SK-N-SH treated with all-trans-retinoic acid at 6 μM for 48 hours (cell line): ENCODE measurements at regions not wholly inside any gene's neighbourhood (a gene's known extent, or its start where the extent isn't known, plus 50 kb on each side); places are given as distances from the start of the nearest gene placed in this dataset.

ENCODE experiments used
- ATAC-seq: fragments of 200-7000 bp; cut with Tn5 transposase; 3 replicates; pipeline ENCODE4 v1.9.1; 2020; ENCODE audit warnings: mild to moderate bottlenecking, moderate library complexity
- BACH2 ChIP-seq: fragments of 250-450 bp; sonication (Bioruptor Pico); IDR thresholded peaks from 2 replicates; pipeline ENCODE4 v1.9.0; 2021; ENCODE audit warnings: mild to moderate bottlenecking, borderline replicate concordance
- CREB5 ChIP-seq: fragments of 250-450 bp; sonication (Bioruptor Pico); IDR thresholded peaks from 2 replicates; pipeline ENCODE4 v1.5.1; 2020; ENCODE audit warnings: low read depth, mild to moderate bottlenecking, moderate library complexity
- CSRNP3 ChIP-seq: fragments of 250-450 bp; sonication (Bioruptor Pico); IDR thresholded peaks from 2 replicates; pipeline ENCODE4 v1.5.1; 2021; ENCODE audit warnings: mild to moderate bottlenecking, moderate library complexity
- ESRRG ChIP-seq: fragments of 250-450 bp; sonication (Bioruptor Pico); IDR thresholded peaks from 2 replicates; pipeline ENCODE4 v1.6.1; 2021; ENCODE audit warnings: mild to moderate bottlenecking
- GLIS3 ChIP-seq: fragments of 250-450 bp; sonication (Bioruptor Pico); IDR thresholded peaks from 2 replicates; pipeline ENCODE4 v1.5.0; 2020; ENCODE audit warnings: mild to moderate bottlenecking, moderate library complexity
- ISL1 ChIP-seq: fragments of 250-450 bp; sonication (Bioruptor Pico); IDR thresholded peaks from 2 replicates; pipeline ENCODE4 v2.1.2; 2022; ENCODE audit warnings: mild to moderate bottlenecking, moderate library complexity
- OSR1 ChIP-seq: fragments of 250-450 bp; sonication (Bioruptor Pico); IDR thresholded peaks from 2 replicates; pipeline ENCODE4 v1.8.0; 2022; ENCODE audit warnings: moderate library complexity, mild to moderate bottlenecking, inconsistent platforms
- RARB ChIP-seq: fragments of 250-450 bp; sonication (Bioruptor Pico); IDR thresholded peaks from 2 replicates; pipeline ENCODE4 v1.8.0; 2021; ENCODE audit warnings: mild to moderate bottlenecking, moderate library complexity
- SNAI2 ChIP-seq: fragments of 250-450 bp; sonication (Bioruptor Pico); IDR thresholded peaks from 2 replicates; pipeline ENCODE4 v1.5.0; 2020; ENCODE audit warnings: mild to moderate bottlenecking, moderate library complexity
- TCF4 ChIP-seq: fragments of 250-450 bp; sonication (Bioruptor Pico); IDR thresholded peaks from 2 replicates; pipeline ENCODE4 v1.8.0; 2021; ENCODE audit warnings: mild to moderate bottlenecking, moderate library complexity, borderline replicate concordance
- TOX ChIP-seq: fragments of 250-450 bp; sonication (Bioruptor Pico); IDR thresholded peaks from 2 replicates; pipeline ENCODE4 v1.8.0; 2021; ENCODE audit warnings: mild to moderate bottlenecking, moderate library complexity, borderline replicate concordance
- ZC3H10 ChIP-seq: fragments of 250-450 bp; sonication (Bioruptor Pico); IDR thresholded peaks from 2 replicates; pipeline ENCODE4 v1.5.1; 2021; ENCODE audit warnings: mild to moderate bottlenecking, moderate library complexity
- ZFP3 ChIP-seq: fragments of 250-450 bp; sonication (Bioruptor Pico); IDR thresholded peaks from 2 replicates; pipeline ENCODE4 v1.5.0; 2020; ENCODE audit warnings: mild to moderate bottlenecking, moderate library complexity
- ZFP30 ChIP-seq: fragments of 450-650 bp; formaldehyde crosslinking; IDR thresholded peaks from 2 replicates; pipeline ENCODE4 v1.5.0; 2022; ENCODE audit warnings: mild to moderate bottlenecking, moderate library complexity
- ZNF565 ChIP-seq: fragments of 450-650 bp; formaldehyde crosslinking; conservative IDR thresholded peaks from 2 replicates; pipeline ENCODE4 v1.5.0; 2020; ENCODE audit warnings: low read depth, mild to moderate bottlenecking, moderate library complexity
- ZNF70 ChIP-seq: fragments of 450-650 bp; formaldehyde crosslinking; IDR thresholded peaks from 2 replicates; pipeline ENCODE4 v1.5.0; 2020; ENCODE audit warnings: mild to moderate bottlenecking, moderate library complexity
- ZNF8 ChIP-seq: fragments of 450-650 bp; formaldehyde crosslinking; IDR thresholded peaks from 2 replicates; pipeline ENCODE4 v1.5.0; 2020; ENCODE audit warnings: mild to moderate bottlenecking, moderate library complexity
- TF ChIP-seq, protein P1 (sequence below): fragments of 250-450 bp; sonication (Bioruptor Pico); IDR thresholded peaks from 2 replicates; pipeline ENCODE4 v1.5.0; 2020; ENCODE audit warnings: mild to moderate bottlenecking, moderate library complexity
- TF ChIP-seq, protein P2 (sequence below): fragments of 250-450 bp; sonication (Bioruptor Pico); IDR thresholded peaks from 2 replicates; pipeline ENCODE4 v1.8.0; 2021; ENCODE audit warnings: low read depth, mild to moderate bottlenecking, moderate library complexity, borderline replicate concordance
- TF ChIP-seq, protein P3 (sequence below): fragments of 250-450 bp; sonication (Bioruptor Pico); IDR thresholded peaks from 2 replicates; pipeline ENCODE4 v1.8.0; 2020; ENCODE audit warnings: mild to moderate bottlenecking, moderate library complexity, borderline replicate concordance

GRCh38 chr6:115873901-115874300 is 186.8 kb downstream of the FRK start:
- TF ChIP-seq ISL1 (CRISPR knock-in tag): no peak

GRCh38 chr6:115870464-115870863 is 190.2 kb downstream of the FRK start:
- TF ChIP-seq TOX (no peak), ZFP3 (CRISPR knock-in tag) (no peak), RARB (CRISPR knock-in tag) (no peak), CSRNP3 (CRISPR knock-in tag) (no peak), ESRRG (no peak), CREB5 (CRISPR knock-in tag) (no peak), GLIS3 (CRISPR knock-in tag) (no peak), BACH2 (CRISPR knock-in tag) (no peak), ZNF565 (CRISPR knock-in tag) (no peak), ZC3H10 (no peak)
- TF ChIP-seq, protein P1, sequence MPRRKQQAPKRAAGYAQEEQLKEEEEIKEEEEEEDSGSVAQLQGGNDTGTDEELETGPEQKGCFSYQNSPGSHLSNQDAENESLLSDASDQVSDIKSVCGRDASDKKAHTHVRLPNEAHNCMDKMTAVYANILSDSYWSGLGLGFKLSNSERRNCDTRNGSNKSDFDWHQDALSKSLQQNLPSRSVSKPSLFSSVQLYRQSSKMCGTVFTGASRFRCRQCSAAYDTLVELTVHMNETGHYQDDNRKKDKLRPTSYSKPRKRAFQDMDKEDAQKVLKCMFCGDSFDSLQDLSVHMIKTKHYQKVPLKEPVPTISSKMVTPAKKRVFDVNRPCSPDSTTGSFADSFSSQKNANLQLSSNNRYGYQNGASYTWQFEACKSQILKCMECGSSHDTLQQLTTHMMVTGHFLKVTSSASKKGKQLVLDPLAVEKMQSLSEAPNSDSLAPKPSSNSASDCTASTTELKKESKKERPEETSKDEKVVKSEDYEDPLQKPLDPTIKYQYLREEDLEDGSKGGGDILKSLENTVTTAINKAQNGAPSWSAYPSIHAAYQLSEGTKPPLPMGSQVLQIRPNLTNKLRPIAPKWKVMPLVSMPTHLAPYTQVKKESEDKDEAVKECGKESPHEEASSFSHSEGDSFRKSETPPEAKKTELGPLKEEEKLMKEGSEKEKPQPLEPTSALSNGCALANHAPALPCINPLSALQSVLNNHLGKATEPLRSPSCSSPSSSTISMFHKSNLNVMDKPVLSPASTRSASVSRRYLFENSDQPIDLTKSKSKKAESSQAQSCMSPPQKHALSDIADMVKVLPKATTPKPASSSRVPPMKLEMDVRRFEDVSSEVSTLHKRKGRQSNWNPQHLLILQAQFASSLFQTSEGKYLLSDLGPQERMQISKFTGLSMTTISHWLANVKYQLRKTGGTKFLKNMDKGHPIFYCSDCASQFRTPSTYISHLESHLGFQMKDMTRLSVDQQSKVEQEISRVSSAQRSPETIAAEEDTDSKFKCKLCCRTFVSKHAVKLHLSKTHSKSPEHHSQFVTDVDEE (CRISPR knock-in tag): no peak
- TF ChIP-seq, protein P2, sequence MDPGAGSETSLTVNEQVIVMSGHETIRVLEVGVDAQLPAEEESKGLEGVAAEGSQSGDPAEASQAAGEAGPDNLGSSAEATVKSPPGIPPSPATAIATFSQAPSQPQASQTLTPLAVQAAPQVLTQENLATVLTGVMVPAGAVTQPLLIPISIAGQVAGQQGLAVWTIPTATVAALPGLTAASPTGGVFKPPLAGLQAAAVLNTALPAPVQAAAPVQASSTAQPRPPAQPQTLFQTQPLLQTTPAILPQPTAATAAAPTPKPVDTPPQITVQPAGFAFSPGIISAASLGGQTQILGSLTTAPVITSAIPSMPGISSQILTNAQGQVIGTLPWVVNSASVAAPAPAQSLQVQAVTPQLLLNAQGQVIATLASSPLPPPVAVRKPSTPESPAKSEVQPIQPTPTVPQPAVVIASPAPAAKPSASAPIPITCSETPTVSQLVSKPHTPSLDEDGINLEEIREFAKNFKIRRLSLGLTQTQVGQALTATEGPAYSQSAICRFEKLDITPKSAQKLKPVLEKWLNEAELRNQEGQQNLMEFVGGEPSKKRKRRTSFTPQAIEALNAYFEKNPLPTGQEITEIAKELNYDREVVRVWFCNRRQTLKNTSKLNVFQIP: no peak
- TF ChIP-seq, protein P3, sequence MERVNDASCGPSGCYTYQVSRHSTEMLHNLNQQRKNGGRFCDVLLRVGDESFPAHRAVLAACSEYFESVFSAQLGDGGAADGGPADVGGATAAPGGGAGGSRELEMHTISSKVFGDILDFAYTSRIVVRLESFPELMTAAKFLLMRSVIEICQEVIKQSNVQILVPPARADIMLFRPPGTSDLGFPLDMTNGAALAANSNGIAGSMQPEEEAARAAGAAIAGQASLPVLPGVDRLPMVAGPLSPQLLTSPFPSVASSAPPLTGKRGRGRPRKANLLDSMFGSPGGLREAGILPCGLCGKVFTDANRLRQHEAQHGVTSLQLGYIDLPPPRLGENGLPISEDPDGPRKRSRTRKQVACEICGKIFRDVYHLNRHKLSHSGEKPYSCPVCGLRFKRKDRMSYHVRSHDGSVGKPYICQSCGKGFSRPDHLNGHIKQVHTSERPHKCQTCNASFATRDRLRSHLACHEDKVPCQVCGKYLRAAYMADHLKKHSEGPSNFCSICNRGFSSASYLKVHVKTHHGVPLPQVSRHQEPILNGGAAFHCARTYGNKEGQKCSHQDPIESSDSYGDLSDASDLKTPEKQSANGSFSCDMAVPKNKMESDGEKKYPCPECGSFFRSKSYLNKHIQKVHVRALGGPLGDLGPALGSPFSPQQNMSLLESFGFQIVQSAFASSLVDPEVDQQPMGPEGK: no peak
- TF ChIP-seq, all 23 proteins: peak for 0
- ATAC-seq: no peak

More at GRCh38 chr6:115873901-115874300, 186.8 kb downstream of the FRK start:
- no peak for ATAC-seq

- no peak for ATAC-seq
- TF ChIP-seq OSR1 (CRISPR knock-in tag) (no peak), ZFP30 (CRISPR knock-in tag) (no peak), CREB5 (CRISPR knock-in tag) (no peak), TCF4 (CRISPR knock-in tag) (no peak), ZNF565 (CRISPR knock-in tag) (no peak), ESRRG (no peak), ZFP3 (CRISPR knock-in tag) (no peak), TOX (no peak), ZNF8 (CRISPR knock-in tag) (no peak), RARB (CRISPR knock-in tag) (no peak), ISL1 (CRISPR knock-in tag) (no peak), ZNF70 (CRISPR knock-in tag) (no peak), SNAI2 (no peak), ZC3H10 (no peak)
- TF ChIP-seq, protein P1 (CRISPR knock-in tag): no peak
- TF ChIP-seq, protein P2: no peak
- TF ChIP-seq, protein P3: no peak
These were observed 194.8 kb downstream of the FRK start for GRCh38 chr6:115865914-115866313.
